Gastrocnemius medialis (tissue), 4 donors: ENCODE measurements at regions not wholly inside any gene's neighbourhood (a gene's known extent, or its start where the extent isn't known, plus 50 kb on each side); places are given as distances from the start of the nearest gene placed in this dataset.

Experiments
- CTCF ChIP-seq, 5 experiments: fragments of 450-650 bp in 3 of 5; fragments of 200-600 bp in 2 of 5; sonication (generic) in 2 of 5; IDR thresholded peaks in 4 of 5; conservative IDR thresholded peaks in 1 of 5; 1 replicate in 4 of 5; 2 replicates in 1 of 5; pipeline ENCODE4 v1.5.1; 2016 to 2019; ENCODE audit warnings: antibody characterized with exemption in 5 of 5, mild to moderate bottlenecking in 3 of 5, moderate library complexity in 3 of 5
- POLR2A ChIP-seq, 2 donors: fragments of 450-650 bp; IDR thresholded peaks; one replicate each; pipeline ENCODE4 v1.6.1; 2017; ENCODE audit warnings: antibody characterized with exemption in 2 of 2, mild to moderate bottlenecking in 2 of 2, moderate library complexity in 2 of 2

- no peak for TF ChIP-seq CTCF (IDR thresholded peaks at IDR 0.05 in 4 of 5, conservative IDR thresholded peaks at IDR 0.05 in 1 of 5)
- TF ChIP-seq POLR2A (IDR thresholded peaks at IDR 0.05): no peak
Measured at GRCh38 chr13:34139660-34140227, 321.8 kb downstream of the RFC3 start.
